Prostate gland (tissue), 2 donors: ENCODE measurements at regions not wholly inside any gene's neighbourhood (a gene's known extent, or its start where the extent isn't known, plus 50 kb on each side); places are given as distances from the start of the nearest gene placed in this dataset.

Experiments used
- POLR2A ChIP-seq: fragments of 450-650 bp; IDR thresholded peaks from one replicate; pipeline ENCODE4 v1.6.1; 2016; ENCODE audit warnings: antibody characterized with exemption, mild to moderate bottlenecking
- POLR2AphosphoS5 ChIP-seq: sonication (generic); formaldehyde crosslinking; IDR thresholded peaks from one replicate; pipeline ENCODE4 v1.6.1; 2017; ENCODE audit warnings: antibody characterized with exemption
- TF ChIP-seq, protein P1 (sequence below), 4 experiments: fragments of 200-600 bp in 2 of 4; fragments of 450-650 bp in 2 of 4; sonication (generic) in 2 of 4; IDR thresholded peaks; 1 replicate in 3 of 4; 2 replicates in 1 of 4; pipeline ENCODE4 v1.5.1; 2016 to 2019; ENCODE audit warnings: antibody characterized with exemption in 4 of 4, mild to moderate bottlenecking in 2 of 4, moderate library complexity in 2 of 4

DNA sequence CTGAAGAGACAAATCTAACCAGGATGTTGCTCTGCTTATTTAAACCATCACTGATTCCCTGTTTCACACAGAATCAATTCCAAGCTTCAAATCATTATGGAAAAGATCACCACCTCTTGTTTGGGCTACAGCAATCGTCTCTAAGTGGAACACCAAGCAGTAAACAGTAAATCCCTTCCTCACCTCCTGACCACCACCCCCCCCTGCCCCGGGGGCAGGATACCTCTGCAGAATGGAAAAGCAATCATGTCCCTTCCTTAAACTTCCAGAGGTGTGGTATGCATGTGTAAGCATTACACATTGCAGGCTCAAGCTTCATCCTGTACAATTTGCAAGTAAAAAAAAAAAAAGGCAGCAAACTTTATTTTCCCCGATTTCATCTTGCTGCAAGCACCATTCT is 373.8 kb downstream of the NPIPA8 start:
- TF ChIP-seq, protein P1, sequence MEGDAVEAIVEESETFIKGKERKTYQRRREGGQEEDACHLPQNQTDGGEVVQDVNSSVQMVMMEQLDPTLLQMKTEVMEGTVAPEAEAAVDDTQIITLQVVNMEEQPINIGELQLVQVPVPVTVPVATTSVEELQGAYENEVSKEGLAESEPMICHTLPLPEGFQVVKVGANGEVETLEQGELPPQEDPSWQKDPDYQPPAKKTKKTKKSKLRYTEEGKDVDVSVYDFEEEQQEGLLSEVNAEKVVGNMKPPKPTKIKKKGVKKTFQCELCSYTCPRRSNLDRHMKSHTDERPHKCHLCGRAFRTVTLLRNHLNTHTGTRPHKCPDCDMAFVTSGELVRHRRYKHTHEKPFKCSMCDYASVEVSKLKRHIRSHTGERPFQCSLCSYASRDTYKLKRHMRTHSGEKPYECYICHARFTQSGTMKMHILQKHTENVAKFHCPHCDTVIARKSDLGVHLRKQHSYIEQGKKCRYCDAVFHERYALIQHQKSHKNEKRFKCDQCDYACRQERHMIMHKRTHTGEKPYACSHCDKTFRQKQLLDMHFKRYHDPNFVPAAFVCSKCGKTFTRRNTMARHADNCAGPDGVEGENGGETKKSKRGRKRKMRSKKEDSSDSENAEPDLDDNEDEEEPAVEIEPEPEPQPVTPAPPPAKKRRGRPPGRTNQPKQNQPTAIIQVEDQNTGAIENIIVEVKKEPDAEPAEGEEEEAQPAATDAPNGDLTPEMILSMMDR (IDR thresholded peaks at IDR 0.05), result no peak
- no peak for TF ChIP-seq POLR2A
- no peak for TF ChIP-seq POLR2AphosphoS5
